GM18498 (cell line): ENCODE measurements at regions not wholly inside any gene's neighbourhood (a gene's known extent, or its start where the extent isn't known, plus 50 kb on each side); places are given as distances from the start of the nearest gene placed in this dataset.

Source experiments
- ATAC-seq: cut with Tn5 transposase; IDR thresholded peaks from one replicate; pipeline ENCODE4 v1.9.1; 2021; ENCODE audit warnings: mild to moderate bottlenecking, moderate library complexity; ENCODE audit not compliant: unreplicated experiment

GRCh38 chr2:221272729-221273128, 299.4 kb downstream of the EPHA4 start:
- no peak for ATAC-seq

GRCh38 chr2:221276033-221276432, 296.1 kb downstream of the EPHA4 start:
- ATAC-seq = no peak

DNA sequence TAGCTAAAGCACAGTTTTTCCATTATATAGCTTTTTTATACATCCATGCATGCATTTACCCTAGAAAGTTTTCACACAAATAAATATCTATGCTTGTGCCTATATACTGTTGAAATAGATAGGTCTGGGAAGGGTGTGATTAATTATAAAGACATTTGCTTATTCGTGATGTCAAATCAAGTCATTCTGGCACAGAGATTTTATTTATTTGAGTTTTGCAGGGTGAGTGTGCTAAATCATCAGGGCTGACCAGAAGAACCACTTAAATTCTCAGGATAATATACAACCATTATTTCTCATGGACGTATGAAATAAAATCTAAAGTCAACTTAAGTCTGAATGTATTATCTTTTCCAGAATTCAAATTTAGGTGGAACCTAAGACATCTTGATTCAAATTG, 295.5 kb downstream of the EPHA4 start:
- no peak for ATAC-seq

- no peak for ATAC-seq
Observed at GRCh38 chr2:221282386-221282785, 289.7 kb downstream of the EPHA4 start.

DNA sequence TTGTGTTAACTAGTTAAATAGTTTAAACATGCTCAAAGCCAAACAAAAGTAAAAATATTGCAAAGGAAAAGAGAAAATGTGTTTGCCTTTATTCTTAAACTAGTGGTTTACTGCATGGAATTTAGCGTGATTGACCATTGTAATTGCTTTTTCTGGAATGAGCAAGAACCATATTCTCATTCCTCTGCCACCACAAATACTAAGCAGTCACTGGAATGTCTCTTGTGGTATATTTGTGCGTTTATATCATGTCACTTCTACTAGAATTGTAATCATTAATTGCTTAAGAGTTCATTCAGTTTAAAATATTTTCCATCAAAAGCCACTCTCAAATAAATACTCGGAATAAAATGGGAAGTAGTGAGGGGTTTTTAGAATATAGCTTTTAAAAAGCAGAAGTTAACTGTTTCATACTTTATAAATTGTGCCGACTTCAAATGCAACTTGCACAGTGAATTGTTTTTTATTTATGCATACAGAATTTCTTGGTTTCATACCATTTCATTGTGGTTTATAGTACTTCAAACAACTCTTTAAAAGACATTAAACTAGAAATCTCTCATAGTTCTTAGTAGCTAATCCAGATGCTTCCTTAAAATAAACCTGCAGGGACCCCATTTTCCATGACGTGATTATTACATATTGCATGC, 288.1 kb downstream of the EPHA4 start:
- no peak for ATAC-seq

DNA sequence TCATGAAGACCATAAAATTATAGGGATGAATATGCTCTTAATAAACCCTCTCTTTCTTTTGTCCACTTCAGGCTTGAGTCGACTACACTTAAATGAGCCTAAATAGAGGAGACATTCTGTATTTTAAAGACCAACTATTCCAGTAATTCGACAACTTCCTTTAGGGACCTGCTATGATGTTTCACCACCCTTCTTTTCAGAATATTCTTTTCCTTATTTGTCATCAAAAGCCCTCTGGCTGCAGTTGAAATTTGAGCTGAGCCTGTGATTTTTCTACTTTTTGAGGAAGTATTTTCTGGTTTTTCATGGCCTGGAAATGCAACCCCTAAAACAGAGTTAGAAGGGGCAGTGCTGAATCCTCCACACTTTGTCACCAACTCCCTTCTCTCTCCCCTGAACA, 287.0 kb downstream of the EPHA4 start:
- ATAC-seq = no peak

- no peak for ATAC-seq
Observed at GRCh38 chr2:221286406-221286805, 285.7 kb downstream of the EPHA4 start.

DNA sequence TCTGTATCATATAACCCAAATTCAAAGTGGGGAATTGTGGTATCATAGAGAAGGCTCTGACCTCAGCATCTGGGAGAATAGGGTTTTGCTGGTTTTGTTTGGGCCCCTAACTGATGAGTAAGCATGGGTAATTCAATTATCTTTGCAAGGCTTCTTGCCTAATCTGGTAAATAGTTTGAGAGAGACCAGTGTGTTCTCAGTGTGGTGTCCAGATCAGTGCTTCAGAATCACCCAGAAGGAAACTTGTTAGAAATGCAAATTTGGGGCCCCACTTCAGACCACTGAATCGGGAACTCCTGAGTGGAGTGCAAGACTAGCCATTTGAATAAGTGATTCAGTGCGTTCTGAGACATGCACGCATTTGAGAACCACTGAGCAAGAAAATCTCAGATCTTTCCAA, 282.7 kb downstream of the EPHA4 start:
- no peak for ATAC-seq

DNA sequence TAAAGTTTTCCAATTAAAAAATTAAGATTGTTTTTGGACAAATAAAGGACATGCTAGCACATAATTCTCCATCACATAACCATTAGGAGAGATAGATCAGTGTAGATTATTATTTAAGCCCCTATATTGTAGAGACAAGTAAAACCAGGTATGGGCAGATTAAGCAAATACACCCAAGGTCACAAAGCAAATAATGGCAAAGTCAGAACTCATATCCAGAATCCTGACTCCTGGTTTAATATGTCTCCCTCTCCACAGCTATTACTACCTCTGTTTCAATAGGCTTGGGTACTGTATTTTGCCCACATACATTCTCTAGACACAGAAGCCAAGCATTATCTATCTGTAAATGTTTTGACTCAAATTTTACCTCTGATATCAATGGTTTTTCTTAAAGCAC, 282.3 kb downstream of the EPHA4 start:
- ATAC-seq = no peak

- ATAC-seq = no peak
Observed at GRCh38 chr2:221293949-221294742, 278.0 kb downstream of the EPHA4 start.

- ATAC-seq = no peak
Observed at GRCh38 chr2:221304916-221305315, 267.2 kb downstream of the EPHA4 start.

GRCh38 chr2:221308507-221309066, 263.5 kb downstream of the EPHA4 start:
- no peak for ATAC-seq

GRCh38 chr2:221309892-221310583, 262.1 kb downstream of the EPHA4 start:
- no peak for ATAC-seq

DNA sequence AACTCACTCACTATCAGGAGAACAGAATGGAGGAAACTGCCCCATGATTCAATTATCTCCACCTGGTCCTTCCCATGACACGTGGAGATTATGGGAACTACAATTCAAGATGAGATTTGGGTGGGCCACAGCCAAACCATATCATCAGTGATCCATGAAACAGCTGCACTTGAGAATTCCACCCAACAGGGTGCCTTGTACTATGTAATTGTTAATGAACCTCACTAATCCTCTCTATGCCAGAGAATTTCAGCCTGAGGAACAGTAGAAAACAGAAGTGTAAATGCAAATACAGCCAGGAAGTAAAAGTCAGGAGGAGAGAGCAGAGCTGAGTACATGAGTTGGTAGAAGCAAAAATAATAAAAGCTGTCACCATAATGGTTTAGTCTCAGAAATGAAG, 261.4 kb downstream of the EPHA4 start:
- no peak for ATAC-seq

DNA sequence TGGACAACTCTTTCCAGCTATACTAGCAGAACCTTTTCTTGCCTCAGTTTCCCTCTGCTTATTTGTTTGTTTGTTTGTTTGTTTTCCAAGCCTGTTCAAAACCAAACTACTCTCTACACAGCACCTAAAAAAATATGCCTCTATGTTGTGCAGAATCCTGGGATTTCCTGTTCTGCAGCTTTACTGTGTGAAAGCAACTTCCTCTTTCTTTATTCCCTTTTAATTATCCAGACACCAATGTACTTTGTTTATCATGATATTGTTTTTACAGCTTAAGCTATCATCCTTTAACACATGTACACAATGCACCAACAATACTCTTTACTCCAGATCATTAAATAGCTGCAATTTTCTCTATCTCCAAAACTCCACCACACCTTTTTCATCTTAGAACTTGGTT, 259.5 kb downstream of the EPHA4 start:
- no peak for ATAC-seq

DNA sequence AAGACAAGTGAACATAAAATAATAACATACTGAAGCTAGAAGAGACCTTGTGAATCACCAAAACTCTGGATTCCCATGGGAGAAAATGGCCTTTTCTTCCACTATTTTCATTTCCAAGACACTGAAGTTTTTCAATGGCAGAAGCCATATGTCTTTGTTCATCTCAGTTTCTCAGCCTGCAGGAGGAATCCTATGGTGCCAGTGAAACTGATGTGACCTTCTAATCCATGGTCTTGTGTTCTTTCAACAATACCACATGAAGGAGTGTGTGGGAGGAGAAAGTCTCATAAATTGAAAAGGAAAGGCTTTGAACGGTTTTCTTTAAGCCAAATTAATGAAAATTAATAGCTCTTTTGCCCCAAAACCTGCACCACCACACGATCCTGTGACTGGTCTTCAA, 257.3 kb downstream of the EPHA4 start:
- ATAC-seq = no peak

- no peak for ATAC-seq
Observed at GRCh38 chr2:221318376-221319130, 253.6 kb downstream of the EPHA4 start.

GRCh38 chr2:221322741-221323140, 249.4 kb downstream of the EPHA4 start:
- ATAC-seq = no peak

DNA sequence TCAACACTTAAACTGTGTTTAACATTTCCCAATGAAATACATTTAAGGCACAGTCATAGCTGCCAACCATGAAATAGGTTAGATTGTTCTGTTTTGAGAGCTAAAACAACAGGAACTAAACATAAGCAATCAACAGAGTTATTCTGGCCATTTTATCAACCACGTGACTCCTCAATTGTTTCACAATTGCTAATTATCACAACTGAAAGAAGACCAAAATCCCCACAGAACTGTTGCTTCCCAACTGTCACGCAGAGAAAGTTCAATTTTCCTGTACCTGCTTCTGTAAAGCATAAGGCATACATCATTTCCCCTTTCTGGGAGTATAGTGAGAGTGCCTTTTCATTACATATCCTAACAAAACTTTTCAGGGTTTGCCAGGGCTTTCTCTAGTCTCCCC, 248.6 kb downstream of the EPHA4 start:
- ATAC-seq = no peak

- ATAC-seq = no peak
Observed at GRCh38 chr2:221330436-221330835, 241.7 kb downstream of the EPHA4 start.
